Lower leg skin (tissue), 4 donors: ENCODE measurements at regions not wholly inside any gene's neighbourhood (a gene's known extent, or its start where the extent isn't known, plus 50 kb on each side); places are given as distances from the start of the nearest gene placed in this dataset.

Experiments
- DNase-seq, 2 donors: peaks; one replicate each; pipeline ENCODE4 v3.0.0-alpha.2; 2019; ENCODE audit warnings: low spot score in 2 of 2
- H3K4me3 ChIP-seq: fragments of 200-600 bp; sonication (generic); 2 replicates; pipeline ENCODE4 v1.5.1; 2017; ENCODE audit warnings: mild to moderate bottlenecking, low read depth; ENCODE audit not compliant: poor library complexity, severe bottlenecking
- CTCF ChIP-seq, 3 donors: fragments of 450-650 bp; IDR thresholded peaks; one replicate each; pipeline ENCODE4 v1.5.1; 2016; ENCODE audit warnings: antibody characterized with exemption in 3 of 3, mild to moderate bottlenecking in 3 of 3, moderate library complexity in 2 of 3
- POLR2A ChIP-seq, 2 donors: fragments of 450-650 bp; IDR thresholded peaks; one replicate each; pipeline ENCODE4 v1.6.1; 2016 to 2017; ENCODE audit warnings: antibody characterized with exemption in 2 of 2, mild to moderate bottlenecking in 1 of 2, moderate library complexity in 1 of 2
- WGBS, 2 donors: methylation state at CpG; one replicate each; pipeline ENCODE4 v1.1.5; 2018; 5-methylcytosine and 5-hydroxymethylcytosine counted together
- intact Hi-C: fragments of 100-400 bp; cut with DNase I; formaldehyde crosslinking; loops from one replicate; pipeline ENCODE4 v1.15.0; 2023; ENCODE audit warnings: low total_unique reads

GRCh38 chr2:237223201-237223861, 137.6 kb downstream of the COPS8 start:
- no peak for DNase-seq
- no peak overlapping the region for H3K4me3 ChIP-seq
- WGBS, 2 donors: 24 to 31% methylated on average over 6 of the region's 6 CpGs
- no peak for TF ChIP-seq POLR2A (IDR thresholded peaks at IDR 0.05)
- no peak for TF ChIP-seq CTCF (IDR thresholded peaks at IDR 0.05)
- intact Hi-C loops: no loop called here

- TF ChIP-seq CTCF (IDR thresholded peaks at IDR 0.05) (no peak), POLR2A (IDR thresholded peaks at IDR 0.05) (no peak)
- no peak overlapping the region for H3K4me3 ChIP-seq
- intact Hi-C loops: no loop called here
- WGBS, 2 donors: 91 to 98% methylated on average over 2 of the region's 2 CpGs
- DNase-seq: no peak
These were observed 141.5 kb downstream of the COPS8 start for GRCh38 chr2:237227190-237227589.

- no peak for TF ChIP-seq POLR2A (IDR thresholded peaks at IDR 0.05)
- no peak for TF ChIP-seq CTCF (IDR thresholded peaks at IDR 0.05)
- intact Hi-C loops: no loop called here
- WGBS, 2 donors: 45 to 55% methylated on average over 7 of the region's 7 CpGs
- no peak for DNase-seq
- no peak overlapping the region for H3K4me3 ChIP-seq
These were observed 142.0 kb downstream of the COPS8 start for GRCh38 chr2:237227592-237228280.

GRCh38 chr2:237228281-237228625, 142.6 kb downstream of the COPS8 start:
- no peak for DNase-seq
- no peak overlapping the region for H3K4me3 ChIP-seq
- WGBS, 2 donors: 86 to 91% methylated on average over 4 of the region's 4 CpGs
- intact Hi-C loops: no loop called here
- TF ChIP-seq POLR2A (IDR thresholded peaks at IDR 0.05) (no peak), CTCF (IDR thresholded peaks at IDR 0.05) (no peak)

GRCh38 chr2:237229905-237230304, 144.2 kb downstream of the COPS8 start:
- intact Hi-C loops: no loop called here
- WGBS, 2 donors: 92 to 95% methylated on average over 2 of the region's 2 CpGs
- no peak for TF ChIP-seq CTCF (IDR thresholded peaks at IDR 0.05)
- no peak for TF ChIP-seq POLR2A (IDR thresholded peaks at IDR 0.05)
- no peak for DNase-seq
- no peak overlapping the region for H3K4me3 ChIP-seq
